ENCODE measurements at regions not wholly inside any gene's neighbourhood (a gene's known extent, or its start where the extent isn't known, plus 50 kb on each side); places are given as distances from the start of the nearest gene placed in this dataset.

DNA sequence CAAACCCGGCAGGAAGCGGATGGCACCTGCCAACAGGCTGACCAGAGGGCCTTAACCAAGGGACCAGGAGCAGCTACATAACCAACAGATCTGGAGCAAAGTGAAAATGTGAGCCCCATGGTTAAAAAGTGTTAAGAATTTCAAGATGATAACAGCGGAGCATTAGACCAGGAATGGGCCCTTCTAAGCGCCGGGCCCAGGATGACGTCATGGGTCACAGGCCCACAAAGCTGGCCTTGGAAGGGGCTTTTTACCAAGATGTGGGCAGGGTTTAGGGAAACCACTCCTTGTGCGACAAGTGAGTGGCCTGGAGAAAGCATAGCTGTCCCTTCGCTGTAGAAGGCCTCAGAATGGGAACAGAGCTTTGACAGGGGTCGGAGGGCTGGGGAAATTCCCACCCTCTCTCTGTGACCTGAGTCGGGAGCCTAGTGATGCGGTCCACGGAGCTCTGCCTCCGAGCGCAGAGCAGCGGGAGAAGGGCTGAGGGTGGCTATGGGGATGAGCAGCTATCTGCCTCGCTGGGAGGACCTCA lies 84.4 kb upstream of the RPL38 start:
- TF ChIP-seq SRF (IDR thresholded peaks at IDR 0.05; ENCODE audit: low read depth, low read length) (no peak), SIN3A (IDR thresholded peaks at IDR 0.05; ENCODE audit: borderline replicate concordance, low read depth, low read length) (no peak), BCL6 (CRISPR knock-in tag; IDR thresholded peaks at IDR 0.05) (no peak), ZNF335 (CRISPR knock-in tag; IDR thresholded peaks at IDR 0.05) (no peak), PLRG1 (conservative IDR thresholded peaks at IDR 0.05) (no peak), ZNF780A (CRISPR knock-in tag; IDR thresholded peaks at IDR 0.05) (no peak)
- TF ChIP-seq, protein P1, sequence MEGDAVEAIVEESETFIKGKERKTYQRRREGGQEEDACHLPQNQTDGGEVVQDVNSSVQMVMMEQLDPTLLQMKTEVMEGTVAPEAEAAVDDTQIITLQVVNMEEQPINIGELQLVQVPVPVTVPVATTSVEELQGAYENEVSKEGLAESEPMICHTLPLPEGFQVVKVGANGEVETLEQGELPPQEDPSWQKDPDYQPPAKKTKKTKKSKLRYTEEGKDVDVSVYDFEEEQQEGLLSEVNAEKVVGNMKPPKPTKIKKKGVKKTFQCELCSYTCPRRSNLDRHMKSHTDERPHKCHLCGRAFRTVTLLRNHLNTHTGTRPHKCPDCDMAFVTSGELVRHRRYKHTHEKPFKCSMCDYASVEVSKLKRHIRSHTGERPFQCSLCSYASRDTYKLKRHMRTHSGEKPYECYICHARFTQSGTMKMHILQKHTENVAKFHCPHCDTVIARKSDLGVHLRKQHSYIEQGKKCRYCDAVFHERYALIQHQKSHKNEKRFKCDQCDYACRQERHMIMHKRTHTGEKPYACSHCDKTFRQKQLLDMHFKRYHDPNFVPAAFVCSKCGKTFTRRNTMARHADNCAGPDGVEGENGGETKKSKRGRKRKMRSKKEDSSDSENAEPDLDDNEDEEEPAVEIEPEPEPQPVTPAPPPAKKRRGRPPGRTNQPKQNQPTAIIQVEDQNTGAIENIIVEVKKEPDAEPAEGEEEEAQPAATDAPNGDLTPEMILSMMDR (CRISPR knock-in tag; IDR thresholded peaks at IDR 0.05): no peak
- TF ChIP-seq, protein P2, sequence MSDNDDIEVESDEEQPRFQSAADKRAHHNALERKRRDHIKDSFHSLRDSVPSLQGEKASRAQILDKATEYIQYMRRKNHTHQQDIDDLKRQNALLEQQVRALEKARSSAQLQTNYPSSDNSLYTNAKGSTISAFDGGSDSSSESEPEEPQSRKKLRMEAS (IDR thresholded peaks at IDR 0.05): no peak
- TF ChIP-seq, protein P3, sequence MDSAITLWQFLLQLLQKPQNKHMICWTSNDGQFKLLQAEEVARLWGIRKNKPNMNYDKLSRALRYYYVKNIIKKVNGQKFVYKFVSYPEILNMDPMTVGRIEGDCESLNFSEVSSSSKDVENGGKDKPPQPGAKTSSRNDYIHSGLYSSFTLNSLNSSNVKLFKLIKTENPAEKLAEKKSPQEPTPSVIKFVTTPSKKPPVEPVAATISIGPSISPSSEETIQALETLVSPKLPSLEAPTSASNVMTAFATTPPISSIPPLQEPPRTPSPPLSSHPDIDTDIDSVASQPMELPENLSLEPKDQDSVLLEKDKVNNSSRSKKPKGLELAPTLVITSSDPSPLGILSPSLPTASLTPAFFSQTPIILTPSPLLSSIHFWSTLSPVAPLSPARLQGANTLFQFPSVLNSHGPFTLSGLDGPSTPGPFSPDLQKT (CRISPR knock-in tag; IDR thresholded peaks at IDR 0.05; ENCODE audit: borderline replicate concordance): no peak
- TF ChIP-seq, protein P4, sequence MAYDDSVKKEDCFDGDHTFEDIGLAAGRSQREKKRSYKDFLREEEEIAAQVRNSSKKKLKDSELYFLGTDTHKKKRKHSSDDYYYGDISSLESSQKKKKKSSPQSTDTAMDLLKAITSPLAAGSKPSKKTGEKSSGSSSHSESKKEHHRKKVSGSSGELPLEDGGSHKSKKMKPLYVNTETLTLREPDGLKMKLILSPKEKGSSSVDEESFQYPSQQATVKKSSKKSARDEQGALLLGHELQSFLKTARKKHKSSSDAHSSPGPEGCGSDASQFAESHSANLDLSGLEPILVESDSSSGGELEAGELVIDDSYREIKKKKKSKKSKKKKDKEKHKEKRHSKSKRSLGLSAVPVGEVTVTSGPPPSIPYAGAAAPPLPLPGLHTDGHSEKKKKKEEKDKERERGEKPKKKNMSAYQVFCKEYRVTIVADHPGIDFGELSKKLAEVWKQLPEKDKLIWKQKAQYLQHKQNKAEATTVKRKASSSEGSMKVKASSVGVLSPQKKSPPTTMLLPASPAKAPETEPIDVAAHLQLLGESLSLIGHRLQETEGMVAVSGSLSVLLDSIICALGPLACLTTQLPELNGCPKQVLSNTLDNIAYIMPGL (CRISPR knock-in tag; IDR thresholded peaks at IDR 0.05; ENCODE audit: borderline replicate concordance in 1 of 2, low read depth in 1 of 2): no peak

All from HepG2 (cell line).